A204.1 (cell line): ENCODE measurements at regions not wholly inside any gene's neighbourhood (a gene's known extent, or its start where the extent isn't known, plus 50 kb on each side); places are given as distances from the start of the nearest gene placed in this dataset.

ENCODE experiments used
- FAIRE-seq: peaks from 2 replicates; lab custom pipeline; 2012; peaks lifted over from hg19 to GRCh38; lab: Jason Lieb, UNC

- FAIRE-seq, result no peak
Observed at GRCh38 chr2:24439971-24440340, 51.1 kb upstream of the NCOA1 start.

- FAIRE-seq, result no peak
Observed at GRCh38 chr2:24439280-24439970, 51.6 kb upstream of the NCOA1 start.

GRCh38 chr2:24438106-24438505 lies 52.9 kb upstream of the NCOA1 start:
- FAIRE-seq, result no peak

- FAIRE-seq, result no peak
Observed at GRCh38 chr2:24435391-24436316, 55.4 kb upstream of the NCOA1 start.

- FAIRE-seq, result no peak
Observed at GRCh38 chr2:24434541-24434940, 56.5 kb upstream of the NCOA1 start.

GRCh38 chr2:24432735-24433134 lies 58.3 kb upstream of the NCOA1 start:
- FAIRE-seq, result no peak

- no peak for FAIRE-seq
Observed at GRCh38 chr2:24432121-24432520, 58.9 kb upstream of the NCOA1 start.

GRCh38 chr2:24429197-24430074 lies 61.6 kb upstream of the NCOA1 start:
- FAIRE-seq, result no peak

- FAIRE-seq, result no peak
Observed at GRCh38 chr2:24424387-24424786, 64.1 kb upstream of the ITSN2 start.

- no peak for FAIRE-seq
Observed at GRCh38 chr2:24423095-24423494, 62.8 kb upstream of the ITSN2 start.

- no peak for FAIRE-seq
Observed at GRCh38 chr2:24421668-24422067, 61.3 kb upstream of the ITSN2 start.

- no peak for FAIRE-seq
Observed at GRCh38 chr2:24420373-24420772, 60.0 kb upstream of the ITSN2 start.

- no peak for FAIRE-seq
Observed at GRCh38 chr2:24418166-24418841, 58.0 kb upstream of the ITSN2 start.

GRCh38 chr2:24412812-24413211 lies 52.5 kb upstream of the ITSN2 start:
- FAIRE-seq, result no peak

GRCh38 chr2:24411488-24412151 lies 51.3 kb upstream of the ITSN2 start:
- FAIRE-seq, result no peak

- no peak for FAIRE-seq
Observed at GRCh38 chr2:24410976-24411375, 50.6 kb upstream of the ITSN2 start.

- peak; percentile 51 for FAIRE-seq
Observed at GRCh38 chr2:24409700-24410556, 49.6 kb upstream of the ITSN2 start.
